ENCODE measurements at regions not wholly inside any gene's neighbourhood (a gene's known extent, or its start where the extent isn't known, plus 50 kb on each side); places are given as distances from the start of the nearest gene placed in this dataset.

- TF ChIP-seq CTCF (IDR thresholded peaks at IDR 0.05; ENCODE audit: insufficient read depth, low read depth, low read length): no peak
- TF ChIP-seq EZH2 (IDR thresholded peaks at IDR 0.05; ENCODE audit: insufficient read depth, low read length): no peak
Observed at GRCh38 chr12:83886479-83886878, 1026.1 kb downstream of the SLC6A15 start.

Measured in astrocyte (in vitro differentiated cells and primary cell).